Gastrocnemius medialis (tissue), 4 donors: ENCODE measurements at regions not wholly inside any gene's neighbourhood (a gene's known extent, or its start where the extent isn't known, plus 50 kb on each side); places are given as distances from the start of the nearest gene placed in this dataset.

Experiments used
- POLR2A ChIP-seq, 2 donors: fragments of 450-650 bp; IDR thresholded peaks; one replicate each; pipeline ENCODE4 v1.6.1; 2017; ENCODE audit warnings: antibody characterized with exemption in 2 of 2, mild to moderate bottlenecking in 2 of 2, moderate library complexity in 2 of 2
- TF ChIP-seq, protein P1 (sequence below), 5 experiments: fragments of 450-650 bp in 3 of 5; fragments of 200-600 bp in 2 of 5; sonication (generic) in 2 of 5; IDR thresholded peaks in 4 of 5; conservative IDR thresholded peaks in 1 of 5; 1 replicate in 4 of 5; 2 replicates in 1 of 5; pipeline ENCODE4 v1.5.1; 2016 to 2019; ENCODE audit warnings: antibody characterized with exemption in 5 of 5, mild to moderate bottlenecking in 3 of 5, moderate library complexity in 3 of 5

DNA sequence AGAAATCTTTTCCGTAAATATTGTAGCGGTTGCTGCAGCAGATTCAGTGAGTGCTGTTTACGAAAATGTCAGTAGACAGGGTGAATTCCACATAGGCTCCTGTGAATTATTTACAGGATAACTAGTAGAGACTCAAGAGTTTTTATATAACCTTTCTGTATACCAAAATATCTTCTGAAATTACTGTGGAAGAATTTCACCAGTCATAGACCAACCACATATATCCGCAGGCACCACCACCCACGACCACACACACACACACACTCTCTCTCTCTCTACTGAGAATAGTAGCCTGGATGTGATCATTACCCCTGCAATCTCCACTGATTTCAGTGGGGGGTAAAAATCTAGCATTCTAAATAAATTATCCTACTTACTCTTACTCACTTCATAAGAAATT, 341.8 kb downstream of the RBM43 start:
- TF ChIP-seq, protein P1, sequence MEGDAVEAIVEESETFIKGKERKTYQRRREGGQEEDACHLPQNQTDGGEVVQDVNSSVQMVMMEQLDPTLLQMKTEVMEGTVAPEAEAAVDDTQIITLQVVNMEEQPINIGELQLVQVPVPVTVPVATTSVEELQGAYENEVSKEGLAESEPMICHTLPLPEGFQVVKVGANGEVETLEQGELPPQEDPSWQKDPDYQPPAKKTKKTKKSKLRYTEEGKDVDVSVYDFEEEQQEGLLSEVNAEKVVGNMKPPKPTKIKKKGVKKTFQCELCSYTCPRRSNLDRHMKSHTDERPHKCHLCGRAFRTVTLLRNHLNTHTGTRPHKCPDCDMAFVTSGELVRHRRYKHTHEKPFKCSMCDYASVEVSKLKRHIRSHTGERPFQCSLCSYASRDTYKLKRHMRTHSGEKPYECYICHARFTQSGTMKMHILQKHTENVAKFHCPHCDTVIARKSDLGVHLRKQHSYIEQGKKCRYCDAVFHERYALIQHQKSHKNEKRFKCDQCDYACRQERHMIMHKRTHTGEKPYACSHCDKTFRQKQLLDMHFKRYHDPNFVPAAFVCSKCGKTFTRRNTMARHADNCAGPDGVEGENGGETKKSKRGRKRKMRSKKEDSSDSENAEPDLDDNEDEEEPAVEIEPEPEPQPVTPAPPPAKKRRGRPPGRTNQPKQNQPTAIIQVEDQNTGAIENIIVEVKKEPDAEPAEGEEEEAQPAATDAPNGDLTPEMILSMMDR (IDR thresholded peaks at IDR 0.05 in 4 of 5, conservative IDR thresholded peaks at IDR 0.05 in 1 of 5) = no peak
- no peak for TF ChIP-seq POLR2A (IDR thresholded peaks at IDR 0.05)
